Thymus (tissue), 11 donors: ENCODE measurements at regions not wholly inside any gene's neighbourhood (a gene's known extent, or its start where the extent isn't known, plus 50 kb on each side); places are given as distances from the start of the nearest gene placed in this dataset.

ENCODE experiments used
- DNase-seq, 9 donors: peaks; one replicate each; pipeline ENCODE4 v3.0.0-alpha.2; 2013; ENCODE audit warnings: low spot score in 9 of 9, low read depth in 6 of 9, missing footprints in 1 of 9
- H3K27ac ChIP-seq, 2 donors: one replicate each; pipeline ENCODE4 v1.5.1; 2013; ENCODE audit warnings: control low read depth in 1 of 2, low read depth in 1 of 2, low read length in 1 of 2, mild to moderate bottlenecking in 1 of 2, moderate library complexity in 1 of 2
- H3K27me3 ChIP-seq, 2 donors: one replicate each; pipeline ENCODE4 v1.5.1; 2013; ENCODE audit warnings: low read length in 1 of 2; ENCODE audit not compliant: control insufficient read depth in 2 of 2, insufficient read depth in 1 of 2
- H3K36me3 ChIP-seq, 2 donors: one replicate each; pipeline ENCODE4 v1.5.1; 2013; ENCODE audit warnings: low read length in 1 of 2, mild to moderate bottlenecking in 1 of 2, moderate library complexity in 1 of 2; ENCODE audit not compliant: control insufficient read depth in 2 of 2, insufficient read depth in 2 of 2
- H3K4me1 ChIP-seq, 2 donors: one replicate each; pipeline ENCODE4 v1.5.1; 2013; ENCODE audit warnings: low read length in 2 of 2; ENCODE audit not compliant: control insufficient read depth in 2 of 2, insufficient read depth in 2 of 2
- H3K4me3 ChIP-seq, 2 donors: one replicate each; pipeline ENCODE4 v1.5.1; 2013; ENCODE audit warnings: low read length in 2 of 2, control low read depth in 1 of 2, mild to moderate bottlenecking in 1 of 2
- H3K9me3 ChIP-seq, 2 donors: one replicate each; pipeline ENCODE4 v1.5.1; 2013; ENCODE audit warnings: low read length in 1 of 2, mild to moderate bottlenecking in 1 of 2; ENCODE audit not compliant: control insufficient read depth in 2 of 2, insufficient read depth in 1 of 2
- WGBS: extraction: QIAGEN DNeasy Blood & Tissue Kit; methylation state at CpG from one replicate; pipeline ENCODE4 v1.1.7; 2013; 5-methylcytosine and 5-hydroxymethylcytosine counted together
- donor health status: healthy.

GRCh38 chr6:2491137-2491536, 245.7 kb upstream of the GMDS start:
- H3K27me3 ChIP-seq: no peaks in the 10 kb centered on the region
- no peak overlapping the region for H3K27ac ChIP-seq
- WGBS: 99% methylated on average over 14 of the region's 14 CpGs
- H3K9me3 ChIP-seq: no peaks in the 10 kb centered on the region
- H3K4me1 ChIP-seq: no peaks in the 10 kb centered on the region
- no peak overlapping the region for H3K4me3 ChIP-seq
- no peak for DNase-seq
- no peaks in the 10 kb centered on the region for H3K36me3 ChIP-seq

- H3K36me3 ChIP-seq: no peaks in the 10 kb centered on the region
- H3K27me3 ChIP-seq: no peaks in the 10 kb centered on the region
- no peak for DNase-seq
- no peaks in the 10 kb centered on the region for H3K4me1 ChIP-seq
- WGBS: 96% methylated on average over 6 of the region's 6 CpGs
- no peak overlapping the region for H3K4me3 ChIP-seq
- H3K9me3 ChIP-seq: no peaks in the 10 kb centered on the region
- H3K27ac ChIP-seq: no peak overlapping the region
These were observed 243.2 kb upstream of the GMDS start for GRCh38 chr6:2488578-2488977.

GRCh38 chr6:2485116-2485515, 239.7 kb upstream of the GMDS start:
- Histone ChIP-seq H3K4me3 (no peak overlapping the region), H3K4me1 (no peaks in the 10 kb centered on the region), H3K27me3 (no peaks in the 10 kb centered on the region), H3K9me3 (peaks cover 0 to 7% of the 10 kb centered on the region in 2 donors), H3K27ac (peak overlapping the region in 1 of 2 donors; percentile 52), H3K36me3 (no peaks in the 10 kb centered on the region)
- DNase-seq: peak in 1 of 9 donors; percentile 12
- 91% methylated on average over 7 of the region's 7 CpGs for WGBS

- H3K36me3 ChIP-seq: no peaks in the 10 kb centered on the region
- 89% methylated on average over 2 of the region's 2 CpGs for WGBS
- H3K9me3 ChIP-seq: peaks cover 0 to 7% of the 10 kb centered on the region in 2 donors
- H3K4me1 ChIP-seq: no peaks in the 10 kb centered on the region
- H3K27me3 ChIP-seq: no peaks in the 10 kb centered on the region
- no peak for DNase-seq
- H3K27ac ChIP-seq: no peak overlapping the region
- no peak overlapping the region for H3K4me3 ChIP-seq
These were observed 237.4 kb upstream of the GMDS start for GRCh38 chr6:2482773-2483172.

GRCh38 chr6:2481307-2481706, 235.9 kb upstream of the GMDS start:
- H3K4me1 ChIP-seq: no peaks in the 10 kb centered on the region
- no peaks in the 10 kb centered on the region for H3K27me3 ChIP-seq
- H3K36me3 ChIP-seq: no peaks in the 10 kb centered on the region
- DNase-seq: no peak
- H3K4me3 ChIP-seq: no peak overlapping the region
- H3K27ac ChIP-seq: no peak overlapping the region
- WGBS: 97% methylated on average over 4 of the region's 4 CpGs
- peaks cover 0 to 7% of the 10 kb centered on the region in 2 donors for H3K9me3 ChIP-seq

- no peak overlapping the region for H3K4me3 ChIP-seq
- DNase-seq: no peak
- H3K4me1 ChIP-seq: no peaks in the 10 kb centered on the region
- no peaks in the 10 kb centered on the region for H3K36me3 ChIP-seq
- no peak overlapping the region for H3K27ac ChIP-seq
- H3K9me3 ChIP-seq: peaks cover 0 to 7% of the 10 kb centered on the region in 2 donors
- 75% methylated on average over 10 of the region's 10 CpGs for WGBS
- H3K27me3 ChIP-seq: no peaks in the 10 kb centered on the region
These were observed 235.0 kb upstream of the GMDS start for GRCh38 chr6:2480267-2480966.

GRCh38 chr6:2478200-2478599, 232.8 kb upstream of the GMDS start:
- DNase-seq: no peak
- Histone ChIP-seq H3K27me3 (no peaks in the 10 kb centered on the region), H3K36me3 (no peaks in the 10 kb centered on the region), H3K4me3 (no peak overlapping the region), H3K4me1 (no peaks in the 10 kb centered on the region), H3K27ac (no peak overlapping the region), H3K9me3 (peaks cover 0 to 7% of the 10 kb centered on the region in 2 donors)
- WGBS: 89% methylated on average over 9 of the region's 9 CpGs

- H3K27me3 ChIP-seq: no peaks in the 10 kb centered on the region
- H3K27ac ChIP-seq: no peak overlapping the region
- H3K9me3 ChIP-seq: peaks cover 0 to 5% of the 10 kb centered on the region in 2 donors
- no peak overlapping the region for H3K4me3 ChIP-seq
- H3K4me1 ChIP-seq: no peaks in the 10 kb centered on the region
- DNase-seq: no peak
- H3K36me3 ChIP-seq: no peaks in the 10 kb centered on the region
- 92% methylated on average over 8 of the region's 8 CpGs for WGBS
These were observed 232.3 kb upstream of the GMDS start for GRCh38 chr6:2477666-2478065.

- no peak for DNase-seq
- H3K4me1 ChIP-seq: no peaks in the 10 kb centered on the region
- H3K27ac ChIP-seq: no peak overlapping the region
- H3K27me3 ChIP-seq: no peaks in the 10 kb centered on the region
- H3K4me3 ChIP-seq: no peak overlapping the region
- H3K9me3 ChIP-seq: peaks cover 0 to 2% of the 10 kb centered on the region in 2 donors
- WGBS: 99% methylated on average over 1 of the region's 1 CpG
- H3K36me3 ChIP-seq: no peaks in the 10 kb centered on the region
These were observed 231.8 kb upstream of the GMDS start for GRCh38 chr6:2477250-2477649.
